K562 (cell line): ENCODE measurements at regions not wholly inside any gene's neighbourhood (a gene's known extent, or its start where the extent isn't known, plus 50 kb on each side); places are given as distances from the start of the nearest gene placed in this dataset.

Source experiments
- CHAMP1 ChIP-seq: fragments of 450-650 bp; IDR thresholded peaks from 2 replicates; pipeline ENCODE4 v1.6.1; 2016; ENCODE audit warnings: mild to moderate bottlenecking
- ETS2 ChIP-seq: IDR thresholded peaks from 2 replicates; pipeline ENCODE4 v1.6.1; 2016; ENCODE audit warnings: borderline replicate concordance, missing genetic modification characterization, mild to moderate bottlenecking, moderate library complexity, missing compliant biosample characterization; ENCODE audit not compliant: poor library complexity, severe bottlenecking
- JUND ChIP-seq, 2 experiments: IDR thresholded peaks; 2 replicates in 1 of 2; 3 replicates in 1 of 2; pipeline ENCODE4 v1.6.1; 2011; ENCODE audit warnings: borderline replicate concordance in 2 of 2, low read depth in 2 of 2, low read length in 2 of 2, improper control_type of control experiment in 1 of 2, missing biosample characterization in 1 of 2, missing genetic modification characterization in 1 of 2, missing genetic modification reagents in 1 of 2
- KDM1A ChIP-seq, 2 experiments: fragments of 450-650 bp; IDR thresholded peaks; 2 replicates each; pipeline ENCODE4 v1.6.1; 2016; ENCODE audit warnings: mild to moderate bottlenecking in 2 of 2
- MCM3 ChIP-seq: fragments of 450-650 bp; IDR thresholded peaks from 2 replicates; pipeline ENCODE4 v1.6.1; 2016
- POLR2A ChIP-seq: fragments of 450-650 bp; conservative IDR thresholded peaks from 2 replicates; pipeline ENCODE4 v1.6.1; 2016
- RREB1 ChIP-seq: fragments of 250-450 bp; sonication (Bioruptor Pico); IDR thresholded peaks from 2 replicates; pipeline ENCODE4 v1.4.0; 2020
- TOE1 ChIP-seq, 2 experiments: fragments of 450-650 bp in 1 of 2; sonication (generic) in 1 of 2; formaldehyde crosslinking in 1 of 2; IDR thresholded peaks; 2 replicates each; pipeline versions ENCODE4 v1.7.1 to v1.8.0; 2016 to 2022; ENCODE audit warnings: borderline replicate concordance in 2 of 2, mild to moderate bottlenecking in 2 of 2, antibody characterized with exemption in 1 of 2, inconsistent platforms in 1 of 2, low read depth in 1 of 2, missing genetic modification reagents in 1 of 2, moderate library complexity in 1 of 2
- ZC3H11A ChIP-seq: IDR thresholded peaks from 2 replicates; pipeline ENCODE4 v1.6.1; 2012; ENCODE audit warnings: low read depth, low read length, improper control_type of control experiment
- ZNF280A ChIP-seq: fragments of 450-650 bp; IDR thresholded peaks from 2 replicates; pipeline ENCODE4 v1.6.1; 2018; ENCODE audit warnings: mild to moderate bottlenecking, low read depth; ENCODE audit not compliant: partially characterized antibody
- ZNF395 ChIP-seq: fragments of 200-800 bp; sonication (Bioruptor generic); IDR thresholded peaks from 2 replicates; pipeline ENCODE4 v1.6.1; 2017; ENCODE audit warnings: missing genetic modification characterization, missing compliant biosample characterization
- ZNF717 ChIP-seq: fragments of 250-450 bp; sonication (Bioruptor Pico); IDR thresholded peaks from 2 replicates; pipeline ENCODE4 v1.5.0; 2021
- ZNF785 ChIP-seq: fragments of 250-450 bp; sonication (Bioruptor Pico); IDR thresholded peaks from 2 replicates; pipeline ENCODE4 v1.4.0; 2020; ENCODE audit warnings: mild to moderate bottlenecking

- TF ChIP-seq RREB1 (CRISPR knock-in tag) (0 out of 2 replicates have a peak, but pooled peaks have one; percentile 80), ETS2 (no peak), ZNF280A (no peak), ZNF395 (CRISPR knock-in tag) (no peak), JUND (IDR thresholded peaks at IDR 0.05; ENCODE audit: borderline replicate concordance, low read depth, low read length) (no peak), JUND (tag; IDR thresholded peaks at IDR 0.05; ENCODE audit: borderline replicate concordance, low read depth, low read length) (peak; percentile 8; the same call in 1 of the 3 replicates), ZC3H11A (no peak), ZNF717 (CRISPR knock-in tag) (peak; percentile 97; the same call in 1 of the 2 replicates), ZNF785 (CRISPR knock-in tag) (no peak), POLR2A (peak; percentile 88), KDM1A (IDR thresholded peaks at IDR 0.05) (0 out of 4 replicates have a peak, but pooled peaks of 1 of the 2 experiments have one; percentile 6), CHAMP1 (no peak; the same call in 1 of the 2 replicates), MCM3 (no peak), TOE1 (IDR thresholded peaks at IDR 0.05; ENCODE audit: borderline replicate concordance) (no peak; the same call in 1 of the 2 replicates), TOE1 (CRISPR knock-in tag; IDR thresholded peaks at IDR 0.05; ENCODE audit: borderline replicate concordance, low read depth) (peak; percentile 100)
These were observed 113.9 kb upstream of the PRSS16 start (continued) for GRCh38 chr6:27133281-27134227.
